Right lobe of liver (tissue), 6 donors: ENCODE measurements at regions not wholly inside any gene's neighbourhood (a gene's known extent, or its start where the extent isn't known, plus 50 kb on each side); places are given as distances from the start of the nearest gene placed in this dataset.

ENCODE experiments used
- ATAC-seq, 4 donors: fragments of 200-7000 bp; cut with Tn5 transposase; one replicate each; pipeline ENCODE4 v1.9.1; 2020; ENCODE audit warnings: mild to moderate bottlenecking in 4 of 4, moderate library complexity in 4 of 4
- DNase-seq, 3 donors: peaks; one replicate each; pipeline ENCODE4 v3.0.0-alpha.2; 2020
- H3K27ac ChIP-seq, 3 donors: fragments of 200-600 bp; one replicate each; pipeline ENCODE4 v1.8.0; 2022
- H3K27me3 ChIP-seq, 2 donors: fragments of 200-600 bp; one replicate each; pipeline ENCODE4 v1.8.0; 2022
- H3K36me3 ChIP-seq, 4 donors: fragments of 200-600 bp; sonication (generic) in 1 of 4; one replicate each; pipeline versions ENCODE4 v1.5.1 to v1.8.0; 2017 to 2022; ENCODE audit warnings: control low read depth in 1 of 4
- H3K4me1 ChIP-seq, 4 donors: fragments of 200-600 bp; sonication (generic) in 1 of 4; one replicate each; pipeline versions ENCODE4 v1.5.1 to v1.8.0; 2017 to 2022; ENCODE audit warnings: control low read depth in 1 of 4
- H3K4me3 ChIP-seq, 3 donors: fragments of 200-600 bp; one replicate each; pipeline ENCODE4 v1.8.0; 2022
- H3K9me3 ChIP-seq, 4 donors: fragments of 200-600 bp; sonication (generic) in 1 of 4; one replicate each; pipeline versions ENCODE4 v1.5.1 to v1.8.0; 2017 to 2022; ENCODE audit warnings: control low read depth in 1 of 4
- POLR2A ChIP-seq: fragments of 450-650 bp; IDR thresholded peaks from one replicate; pipeline ENCODE4 v1.6.1; 2017; ENCODE audit warnings: antibody characterized with exemption, mild to moderate bottlenecking
- whole genome bisulfite sequencing: methylation state at CpG from one replicate; pipeline ENCODE4 v1.1.6; 2018; ENCODE audit warnings: low coverage, low lambda C conversion rate; ENCODE audit not compliant: insufficient coverage; ENCODE audit errors: missing lambda C conversion rate; 5-methylcytosine and 5-hydroxymethylcytosine counted together
- intact Hi-C, 2 donors: fragments of 100-400 bp; cut with DNase I; formaldehyde crosslinking; loops; one replicate each; pipeline versions ENCODE4 v1.11.2 to v1.14.1; 2022
- TF ChIP-seq, protein P1 (sequence below), 4 donors: fragments of 200-600 bp in 3 of 4; fragments of 450-650 bp in 1 of 4; IDR thresholded peaks; one replicate each; pipeline versions ENCODE4 v1.5.1 to v1.8.0; 2016 to 2022; ENCODE audit warnings: antibody characterized with exemption in 4 of 4, mild to moderate bottlenecking in 2 of 4
- donor health status: DM: no; HTN: yes; CAD: no.
- donor health status: DM: no; HTN: no; CAD: no.
- donor health status: DM: no; HTN: no; CAD: no.
- donor health status: DM: no; HTN: yes; CAD: no.
- donor health status: DM: no; HTN: yes; CAD: no.

DNA sequence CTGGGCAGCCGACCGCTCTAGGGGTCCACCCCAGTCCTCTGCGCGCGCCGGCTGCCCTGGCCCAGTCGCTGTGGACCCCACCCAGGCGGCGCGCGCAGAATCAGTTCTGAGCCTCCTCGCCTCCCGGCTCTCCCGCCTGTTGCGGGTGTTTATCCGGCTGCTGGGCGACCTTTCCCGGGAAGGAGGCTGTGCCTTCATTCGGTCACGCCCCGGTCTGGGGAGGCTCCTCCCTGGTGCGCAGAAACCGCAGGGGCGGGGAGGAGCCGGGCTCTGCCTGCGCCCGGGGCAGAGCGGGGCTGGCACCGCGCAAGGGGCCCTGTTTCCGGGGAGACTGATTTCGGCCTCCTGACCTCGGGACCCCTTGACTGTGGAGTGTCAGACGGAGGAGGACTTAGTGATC, 80.8 kb upstream of the EYS start:
- Histone ChIP-seq H3K4me1 (no peaks in the 10 kb centered on the region), H3K4me3 (no peak overlapping the region), H3K36me3 (no peaks in the 10 kb centered on the region), H3K27ac (no peak overlapping the region), H3K9me3 (no peaks in the 10 kb centered on the region), H3K27me3 (no peaks in the 10 kb centered on the region)
- TF ChIP-seq POLR2A, result no peak
- TF ChIP-seq, protein P1, sequence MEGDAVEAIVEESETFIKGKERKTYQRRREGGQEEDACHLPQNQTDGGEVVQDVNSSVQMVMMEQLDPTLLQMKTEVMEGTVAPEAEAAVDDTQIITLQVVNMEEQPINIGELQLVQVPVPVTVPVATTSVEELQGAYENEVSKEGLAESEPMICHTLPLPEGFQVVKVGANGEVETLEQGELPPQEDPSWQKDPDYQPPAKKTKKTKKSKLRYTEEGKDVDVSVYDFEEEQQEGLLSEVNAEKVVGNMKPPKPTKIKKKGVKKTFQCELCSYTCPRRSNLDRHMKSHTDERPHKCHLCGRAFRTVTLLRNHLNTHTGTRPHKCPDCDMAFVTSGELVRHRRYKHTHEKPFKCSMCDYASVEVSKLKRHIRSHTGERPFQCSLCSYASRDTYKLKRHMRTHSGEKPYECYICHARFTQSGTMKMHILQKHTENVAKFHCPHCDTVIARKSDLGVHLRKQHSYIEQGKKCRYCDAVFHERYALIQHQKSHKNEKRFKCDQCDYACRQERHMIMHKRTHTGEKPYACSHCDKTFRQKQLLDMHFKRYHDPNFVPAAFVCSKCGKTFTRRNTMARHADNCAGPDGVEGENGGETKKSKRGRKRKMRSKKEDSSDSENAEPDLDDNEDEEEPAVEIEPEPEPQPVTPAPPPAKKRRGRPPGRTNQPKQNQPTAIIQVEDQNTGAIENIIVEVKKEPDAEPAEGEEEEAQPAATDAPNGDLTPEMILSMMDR (IDR thresholded peaks at IDR 0.05), result no peak
- 90% methylated on average over 24 of the region's 34 CpGs for WGBS
- intact Hi-C loops, result no loop called here
- ATAC-seq (peak in 1 of 4 donors; percentile 30), DNase-seq (no peak)

DNA sequence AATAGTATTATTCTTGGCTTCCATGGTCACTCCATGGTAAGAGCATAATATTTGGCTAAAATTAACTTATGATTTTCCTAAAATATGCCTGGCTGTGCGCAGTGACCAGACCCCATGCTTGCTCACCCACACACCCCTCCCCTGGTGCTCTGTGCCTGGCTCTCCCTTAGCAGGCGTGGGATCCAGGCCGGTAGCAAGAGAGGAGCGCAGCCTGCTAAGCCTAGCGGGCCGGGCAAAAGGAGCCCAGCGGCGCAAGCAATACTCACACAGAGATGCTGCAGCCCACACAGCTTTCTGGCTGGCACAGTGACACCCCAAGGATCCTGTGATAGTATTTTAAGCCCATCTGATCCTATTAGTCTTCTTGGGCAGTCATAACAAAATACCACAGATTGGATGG, 79.8 kb upstream of the EYS start:
- H3K36me3 ChIP-seq, result no peaks in the 10 kb centered on the region
- no peak for ATAC-seq
- DNase-seq, result no peak
- 50% methylated on average over 1 of the region's 8 CpGs for WGBS
- H3K4me3 ChIP-seq, result no peak overlapping the region
- H3K9me3 ChIP-seq, result no peaks in the 10 kb centered on the region
- TF ChIP-seq POLR2A, result no peak
- TF ChIP-seq, protein P1 (IDR thresholded peaks at IDR 0.05), result no peak
- no peaks in the 10 kb centered on the region for H3K4me1 ChIP-seq
- intact Hi-C loops, result no loop called here
- no peaks in the 10 kb centered on the region for H3K27me3 ChIP-seq
- H3K27ac ChIP-seq, result no peak overlapping the region

DNA sequence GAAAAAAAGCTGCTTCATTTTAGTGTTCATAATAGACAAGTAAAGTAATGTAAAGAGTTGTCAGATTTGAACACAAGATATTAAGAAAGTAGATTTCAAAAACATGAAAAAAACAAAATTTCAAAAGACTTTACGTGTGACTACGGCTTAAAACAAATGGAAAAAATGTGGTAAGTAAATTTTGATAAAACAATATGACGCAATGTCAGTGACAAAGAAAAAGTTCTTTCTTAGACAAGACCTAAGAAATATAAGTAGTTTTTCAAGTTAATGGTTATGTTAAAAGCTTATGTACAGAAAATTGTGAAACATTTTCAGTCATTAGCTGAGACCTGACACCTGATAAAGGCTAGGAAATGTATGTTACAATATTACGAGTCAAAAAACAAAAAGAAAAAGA, 73.7 kb upstream of the EYS start:
- peaks cover 0 to 4% (median 0%) of the 10 kb centered on the region in 4 donors for H3K9me3 ChIP-seq
- H3K36me3 ChIP-seq, result no peaks in the 10 kb centered on the region
- TF ChIP-seq, protein P1 (IDR thresholded peaks at IDR 0.05), result no peak
- no peak for TF ChIP-seq POLR2A
- no peaks in the 10 kb centered on the region for H3K27me3 ChIP-seq
- no peak for DNase-seq
- H3K27ac ChIP-seq, result no peak overlapping the region
- H3K4me1 ChIP-seq, result no peaks in the 10 kb centered on the region
- no peak overlapping the region for H3K4me3 ChIP-seq
- intact Hi-C loops, result no loop called here
- WGBS, result 64% methylated on average over 4 of the region's 4 CpGs
- no peak for ATAC-seq

DNA sequence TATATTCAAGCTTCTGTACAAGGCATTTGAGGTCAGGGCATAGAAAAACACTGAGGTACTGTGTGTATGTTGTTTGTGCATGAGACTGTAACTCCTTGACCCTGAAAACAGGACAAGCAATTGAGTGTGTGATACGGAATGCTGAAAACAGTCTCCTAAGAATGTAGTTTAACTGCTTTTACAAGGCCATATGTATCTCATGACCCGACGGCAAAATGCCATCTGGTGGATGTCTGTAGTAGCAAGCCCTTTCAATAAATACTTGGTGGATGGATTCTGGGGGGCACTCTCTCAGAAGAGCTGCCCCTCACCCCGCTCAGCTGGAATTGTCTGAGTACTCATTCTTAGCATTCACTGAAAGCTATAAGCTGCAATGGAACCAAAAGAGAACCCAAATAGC, 69.3 kb upstream of the EYS start:
- intact Hi-C loops, result no loop called here
- no peaks in the 10 kb centered on the region for H3K4me1 ChIP-seq
- WGBS, result 32% methylated on average over 4 of the region's 4 CpGs
- no peaks in the 10 kb centered on the region for H3K27me3 ChIP-seq
- H3K36me3 ChIP-seq, result no peaks in the 10 kb centered on the region
- DNase-seq (no peak), ATAC-seq (no peak)
- TF ChIP-seq POLR2A, result no peak
- TF ChIP-seq, protein P1 (IDR thresholded peaks at IDR 0.05), result no peak
- no peak overlapping the region for H3K27ac ChIP-seq
- H3K9me3 ChIP-seq, result peaks cover 0 to 4% (median 0%) of the 10 kb centered on the region in 4 donors
- H3K4me3 ChIP-seq, result no peak overlapping the region

DNA sequence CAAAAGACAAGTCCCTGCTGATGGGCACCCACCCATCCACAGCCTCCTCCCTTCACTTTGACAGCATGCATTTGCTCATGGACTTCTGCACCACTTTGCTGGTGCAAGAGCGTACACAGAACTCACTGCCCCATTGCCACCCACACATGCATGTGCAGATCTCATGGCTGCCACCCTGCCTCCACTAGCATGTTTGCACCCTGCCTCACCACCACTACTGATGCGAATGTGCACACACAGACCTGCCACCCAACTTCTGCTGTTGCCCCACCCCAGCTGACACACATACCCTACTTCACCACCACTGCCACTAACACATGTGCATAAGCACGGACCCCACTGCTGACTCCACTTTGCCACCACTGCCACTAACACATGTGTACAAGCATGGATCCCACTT, 64.9 kb upstream of the EYS start:
- H3K4me3 ChIP-seq, result no peak overlapping the region
- H3K9me3 ChIP-seq, result no peaks in the 10 kb centered on the region
- WGBS, result 58% methylated on average over 2 of the region's 3 CpGs
- intact Hi-C loops, result no loop called here
- DNase-seq (no peak), ATAC-seq (no peak)
- no peaks in the 10 kb centered on the region for H3K27me3 ChIP-seq
- TF ChIP-seq, protein P1 (IDR thresholded peaks at IDR 0.05), result no peak
- no peak for TF ChIP-seq POLR2A
- H3K27ac ChIP-seq, result no peak overlapping the region
- H3K36me3 ChIP-seq, result no peaks in the 10 kb centered on the region
- H3K4me1 ChIP-seq, result no peaks in the 10 kb centered on the region
